ENCODE measurements at regions not wholly inside any gene's neighbourhood (a gene's known extent, or its start where the extent isn't known, plus 50 kb on each side); places are given as distances from the start of the nearest gene placed in this dataset.

GRCh38 chr10:121404611-121405010, 193.6 kb downstream of the FGFR2 start:
- 0% methylated on average over 4 of the region's 4 CpGs for WGBS (ENCODE audit: insufficient coverage, insufficient replicate concordance, low lambda C conversion rate, missing lambda C conversion rate)
- no peaks in the 10 kb centered on the region for H4K20me1 ChIP-seq (ENCODE audit: control insufficient read depth, insufficient read depth)
- no peak overlapping the region for H2AFZ ChIP-seq (ENCODE audit: control insufficient read depth, low read depth, low read length)
- H3K79me2 ChIP-seq (ENCODE audit: control insufficient read depth, insufficient read depth, low read length) = no peaks in the 10 kb centered on the region
- BruUV-seq (replicated peaks) = no TSS peak
- TF ChIP-seq FOS (IDR thresholded peaks at IDR 0.05; ENCODE audit: borderline replicate concordance, extremely low read depth, insufficient read length) = no peak
- no peak for TF ChIP-seq ESRRA (IDR thresholded peaks at IDR 0.05; ENCODE audit: low read length)
- TF ChIP-seq TARDBP (IDR thresholded peaks at IDR 0.05; ENCODE audit: borderline replicate concordance) = no peak
- no peak for TF ChIP-seq NR2F1 (conservative IDR thresholded peaks at IDR 0.05)
- no peak for TF ChIP-seq IRF4 (IDR thresholded peaks at IDR 0.05; ENCODE audit: low read depth, low read length)
- TF ChIP-seq GABPA (IDR thresholded peaks at IDR 0.05; ENCODE audit: low read depth) = no peak
- TF ChIP-seq, protein P1, sequence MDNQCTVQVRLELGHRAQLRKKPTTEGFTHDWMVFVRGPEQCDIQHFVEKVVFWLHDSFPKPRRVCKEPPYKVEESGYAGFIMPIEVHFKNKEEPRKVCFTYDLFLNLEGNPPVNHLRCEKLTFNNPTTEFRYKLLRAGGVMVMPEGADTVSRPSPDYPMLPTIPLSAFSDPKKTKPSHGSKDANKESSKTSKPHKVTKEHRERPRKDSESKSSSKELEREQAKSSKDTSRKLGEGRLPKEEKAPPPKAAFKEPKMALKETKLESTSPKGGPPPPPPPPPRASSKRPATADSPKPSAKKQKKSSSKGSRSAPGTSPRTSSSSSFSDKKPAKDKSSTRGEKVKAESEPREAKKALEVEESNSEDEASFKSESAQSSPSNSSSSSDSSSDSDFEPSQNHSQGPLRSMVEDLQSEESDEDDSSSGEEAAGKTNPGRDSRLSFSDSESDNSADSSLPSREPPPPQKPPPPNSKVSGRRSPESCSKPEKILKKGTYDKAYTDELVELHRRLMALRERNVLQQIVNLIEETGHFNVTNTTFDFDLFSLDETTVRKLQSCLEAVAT (IDR thresholded peaks at IDR 0.05) = no peak
- no peak for TF ChIP-seq BCL3 (IDR thresholded peaks at IDR 0.05; ENCODE audit: borderline replicate concordance, insufficient read depth, low read depth, low read length, poor library complexity, severe bottlenecking)
- no peak for TF ChIP-seq SMARCA5 (IDR thresholded peaks at IDR 0.05)
- FAIRE-seq = no peak
- no peak overlapping the region for H3K9ac ChIP-seq (ENCODE audit: control insufficient read depth, insufficient read depth, low read length)
- H3K27ac ChIP-seq (ENCODE audit: control insufficient read depth, insufficient read depth) = no peak overlapping the region
- ChIA-PET SMC1A (ENCODE audit: uncharacterized antibody, unreplicated experiment) (no interaction called here), POLR2A (no interaction called here), RAD21 (ENCODE audit: unreplicated experiment) (no interaction called here), CTCF (no interaction called here)
- no peak for ATAC-seq
- H3K4me1 ChIP-seq (ENCODE audit: control insufficient read depth, insufficient read depth, low read length) = no peaks in the 10 kb centered on the region
- no peaks in the 10 kb centered on the region for H3K9me3 ChIP-seq (replicated peaks; ENCODE audit: control insufficient read depth, insufficient read depth, low read length)
- H3K4me2 ChIP-seq (ENCODE audit: control insufficient read depth, insufficient read depth) = no peak overlapping the region
- in situ Hi-C loops (cut with MboI) = no loop called here
- no peak for DNase-seq (ENCODE audit: low read depth, low spot score)
- H3K36me3 ChIP-seq (ENCODE audit: control insufficient read depth in 2 of 2, insufficient read depth in 2 of 2, low read length in 1 of 2) = no peaks in the 10 kb centered on the region
- no peak overlapping the region for H3K4me3 ChIP-seq
- H3K27me3 ChIP-seq (replicated peaks in 1 of 2; ENCODE audit: control insufficient read depth in 2 of 2, insufficient read depth in 2 of 2, low read length in 1 of 2) = no peaks in the 10 kb centered on the region
- intact Hi-C loops (cut with micrococcal nuclease; ENCODE audit: unreplicated experiment) = no loop called here

Measured in GM12878 (cell line).